Epithelial cell of esophagus (primary cell): ENCODE measurements at regions not wholly inside any gene's neighbourhood (a gene's known extent, or its start where the extent isn't known, plus 50 kb on each side); places are given as distances from the start of the nearest gene placed in this dataset.

Experiments used
- DNase-seq: peaks from one replicate; pipeline ENCODE4 v3.0.0; 2010; ENCODE audit warnings: low read depth
- H3K4me3 ChIP-seq: 2 replicates; pipeline ENCODE4 v1.5.1; 2011; ENCODE audit warnings: mild to moderate bottlenecking, low read length, control low read depth
- CTCF ChIP-seq: IDR thresholded peaks from 2 replicates; pipeline ENCODE4 v1.5.1; 2011; ENCODE audit warnings: low read depth, mild to moderate bottlenecking, low read length, control low read depth, inconsistent platforms; ENCODE audit not compliant: insufficient read depth; ENCODE audit errors: missing control alignments

- no peak for TF ChIP-seq CTCF
- no peak for DNase-seq
- H3K4me3 ChIP-seq: no peak overlapping the region
Observed at GRCh38 chr14:39863441-39863840, 431.2 kb upstream of the FBXO33 start.

GRCh38 chr14:39861696-39862095 lies 429.5 kb upstream of the FBXO33 start:
- TF ChIP-seq CTCF: no peak

GRCh38 chr14:39861229-39861600 lies 429.0 kb upstream of the FBXO33 start:
- TF ChIP-seq CTCF: no peak
- H3K4me3 ChIP-seq: no peak overlapping the region
- no peak for DNase-seq

More at GRCh38 chr14:39861696-39862095, 429.5 kb upstream of the FBXO33 start:
- H3K4me3 ChIP-seq: no peak overlapping the region
- no peak for DNase-seq

- TF ChIP-seq CTCF: no peak
- H3K4me3 ChIP-seq: no peak overlapping the region
- no peak for DNase-seq
Observed at GRCh38 chr14:39860596-39861228, 428.5 kb upstream of the FBXO33 start.

DNA sequence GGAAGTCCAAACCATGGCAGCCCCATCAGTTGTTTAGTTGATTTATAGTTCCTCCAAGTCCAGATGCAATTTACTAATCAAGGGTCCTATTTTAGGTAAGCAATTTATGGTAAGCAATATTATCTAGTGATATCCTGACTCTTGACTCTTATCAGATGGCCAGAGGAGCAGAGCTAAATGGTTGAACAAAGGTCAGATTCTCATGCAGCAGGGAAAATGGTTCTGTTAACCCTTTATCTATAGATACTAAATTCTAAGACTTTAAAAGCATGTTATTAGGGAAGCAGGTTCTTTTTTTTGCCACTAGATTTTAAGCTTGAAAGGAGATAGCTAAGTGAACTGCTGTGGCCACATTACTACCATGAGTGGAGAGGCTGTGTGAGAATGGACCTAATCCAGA lies 427.1 kb upstream of the FBXO33 start:
- no peak overlapping the region for H3K4me3 ChIP-seq
- no peak for DNase-seq
- TF ChIP-seq CTCF: no peak

DNA sequence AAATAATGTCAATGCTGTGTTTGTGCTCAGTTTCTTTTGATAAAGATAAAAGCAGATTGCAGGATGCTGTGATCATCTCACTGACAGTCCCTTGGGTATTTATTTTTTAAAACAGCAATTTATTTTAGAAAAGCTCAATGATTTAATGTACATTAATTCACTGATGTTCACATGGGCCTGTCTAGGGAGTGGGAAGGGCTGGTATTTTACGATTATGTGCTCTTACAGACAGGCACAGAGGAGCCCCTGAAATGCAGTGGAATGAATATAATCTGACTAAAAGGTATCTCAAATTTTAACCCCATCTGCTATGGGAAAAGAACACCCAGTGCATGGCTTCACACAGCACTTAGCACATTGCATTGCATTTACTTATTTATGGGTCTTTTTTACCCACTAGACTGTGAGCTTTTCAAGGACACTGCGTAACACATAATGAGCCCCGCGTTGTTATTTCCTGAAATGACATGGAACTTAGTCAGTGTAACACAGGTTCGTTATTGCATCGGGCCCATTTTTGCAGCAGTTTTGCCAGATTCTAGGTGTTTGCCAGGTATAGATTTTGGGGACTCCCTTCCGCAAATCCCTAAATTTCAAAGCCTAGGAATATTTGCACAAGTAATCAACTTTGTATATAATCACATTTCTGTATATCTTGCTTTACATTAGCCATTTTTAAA lies 425.3 kb upstream of the FBXO33 start:
- no peak overlapping the region for H3K4me3 ChIP-seq
- TF ChIP-seq CTCF: no peak
- DNase-seq: no peak

- no peak for TF ChIP-seq CTCF
- H3K4me3 ChIP-seq: no peak overlapping the region
- DNase-seq: no peak
Observed at GRCh38 chr14:39853441-39853840, 421.2 kb upstream of the FBXO33 start.
